HG02798 (cell line): ENCODE measurements at regions not wholly inside any gene's neighbourhood (a gene's known extent, or its start where the extent isn't known, plus 50 kb on each side); places are given as distances from the start of the nearest gene placed in this dataset.
"Not testable (repeated sequence)": the region's sequence is repeated elsewhere in the genome, so short reads cannot be mapped to it uniquely, and the experiment has no call there.

ENCODE experiments used
- ATAC-seq: cut with Tn5 transposase; IDR thresholded peaks from one replicate; pipeline ENCODE4 v1.9.1; 2021; ENCODE audit warnings: mild to moderate bottlenecking; ENCODE audit not compliant: unreplicated experiment, poor library complexity

GRCh38 chr3:178306432-178307115 is 229.7 kb upstream of the KCNMB2 start:
- no peak for ATAC-seq

GRCh38 chr3:178308771-178309170 is 227.5 kb upstream of the KCNMB2 start:
- no peak for ATAC-seq

- ATAC-seq = no peak
Measured at GRCh38 chr3:178310949-178311348, 225.3 kb upstream of the KCNMB2 start.

GRCh38 chr3:178313716-178314115 is 222.5 kb upstream of the KCNMB2 start:
- ATAC-seq = no peak

GRCh38 chr3:178318340-178318739 is 217.9 kb upstream of the KCNMB2 start:
- no peak for ATAC-seq

GRCh38 chr3:178318941-178319816 is 217.1 kb upstream of the KCNMB2 start:
- ATAC-seq = no peak

GRCh38 chr3:178320456-178321351 is 215.5 kb upstream of the KCNMB2 start:
- ATAC-seq = no peak

GRCh38 chr3:178324356-178324755 is 211.9 kb upstream of the KCNMB2 start:
- no peak for ATAC-seq

GRCh38 chr3:178325330-178325729 is 210.9 kb upstream of the KCNMB2 start:
- no peak for ATAC-seq

GRCh38 chr3:178329936-178330335 is 206.3 kb upstream of the KCNMB2 start:
- no peak for ATAC-seq

- no peak for ATAC-seq
Measured at GRCh38 chr3:178334239-178334638, 202.0 kb upstream of the KCNMB2 start.

- no peak for ATAC-seq
Measured at GRCh38 chr3:178336336-178336735, 199.9 kb upstream of the KCNMB2 start.

GRCh38 chr3:178340506-178340905 is 195.7 kb upstream of the KCNMB2 start:
- ATAC-seq = no peak

- ATAC-seq = no peak
Measured at GRCh38 chr3:178341636-178342035, 194.6 kb upstream of the KCNMB2 start.

GRCh38 chr3:178342111-178342510 is 194.1 kb upstream of the KCNMB2 start:
- no peak for ATAC-seq

GRCh38 chr3:178343433-178344038 is 192.7 kb upstream of the KCNMB2 start:
- ATAC-seq = no peak

- ATAC-seq = no peak
Measured at GRCh38 chr3:178345944-178346343, 190.3 kb upstream of the KCNMB2 start.

- ATAC-seq = not testable (repeated sequence)
Measured at GRCh38 chr3:178348561-178349217, 187.5 kb upstream of the KCNMB2 start.

- not testable (repeated sequence) for ATAC-seq
Measured at GRCh38 chr3:178349218-178349596, 187.0 kb upstream of the KCNMB2 start.

- ATAC-seq = no peak
Measured at GRCh38 chr3:178350763-178351162, 185.5 kb upstream of the KCNMB2 start.
